ENCODE measurements at regions not wholly inside any gene's neighbourhood (a gene's known extent, or its start where the extent isn't known, plus 50 kb on each side); places are given as distances from the start of the nearest gene placed in this dataset.

GRCh38 chr11:23022854-23023253 lies 162.6 kb upstream of the CCDC179 start:
- H2AFZ ChIP-seq (ENCODE audit: low read depth, low read length), result no peak overlapping the region

GRCh38 chr11:23023319-23023718 lies 163.0 kb upstream of the CCDC179 start:
- no peak for DNase-seq (ENCODE audit: low read depth)
- H2AFZ ChIP-seq (ENCODE audit: low read depth, low read length), result no peak overlapping the region

More at GRCh38 chr11:23022854-23023253, 162.6 kb upstream of the CCDC179 start:
- Histone ChIP-seq H3K9ac (ENCODE audit: low read length) (no peak overlapping the region), H3K9me3 (ENCODE audit: insufficient read depth, low read depth, low read length) (no peaks in the 10 kb centered on the region), H3K79me2 (ENCODE audit: insufficient read depth, low read length) (no peaks in the 10 kb centered on the region), H3K27ac (ENCODE audit: low read depth, low read length) (no peak overlapping the region), H3K27me3 (ENCODE audit: insufficient read depth, low read length) (no peaks in the 10 kb centered on the region), H3K4me2 (ENCODE audit: low read length) (no peak overlapping the region), H3K36me3 (ENCODE audit: insufficient read depth, low read length) (no peaks in the 10 kb centered on the region), H3K4me1 (ENCODE audit: insufficient read depth, low read length) (no peaks in the 10 kb centered on the region), H3K4me3 (ENCODE audit: insufficient read depth, low read depth, low read length) (no peak overlapping the region), H4K20me1 (ENCODE audit: insufficient read depth, low read length) (no peaks in the 10 kb centered on the region)
- H3K9me3 Mint-ChIP-seq (ENCODE audit: unreplicated experiment), result no peaks in the 10 kb centered on the region
- no peak overlapping the region for H3K27ac Mint-ChIP-seq (ENCODE audit: unreplicated experiment)
- no peak for TF ChIP-seq EZH2 (IDR thresholded peaks at IDR 0.05; ENCODE audit: insufficient read depth, low read length)
- TF ChIP-seq CTCF (IDR thresholded peaks at IDR 0.05; ENCODE audit: insufficient read depth, low read depth, low read length), result no peak
- H3K4me3 Mint-ChIP-seq (ENCODE audit: unreplicated experiment), result no peak overlapping the region
- peaks cover 18% of the 10 kb centered on the region for H3K27me3 Mint-ChIP-seq (ENCODE audit: low read depth, unreplicated experiment)
- DNase-seq (ENCODE audit: low read depth) (no peak), FAIRE-seq (no peak)
- no peaks in the 10 kb centered on the region for H3K4me1 Mint-ChIP-seq (ENCODE audit: low read depth, unreplicated experiment)
- no peaks in the 10 kb centered on the region for H3K36me3 Mint-ChIP-seq (ENCODE audit: low read depth, unreplicated experiment)

More at GRCh38 chr11:23023319-23023718, 163.0 kb upstream of the CCDC179 start:
- Histone ChIP-seq H4K20me1 (ENCODE audit: insufficient read depth, low read length) (no peaks in the 10 kb centered on the region), H3K79me2 (ENCODE audit: insufficient read depth, low read length) (no peaks in the 10 kb centered on the region), H3K9me3 (ENCODE audit: insufficient read depth, low read depth, low read length) (no peaks in the 10 kb centered on the region), H3K4me2 (ENCODE audit: low read length) (no peak overlapping the region), H3K36me3 (ENCODE audit: insufficient read depth, low read length) (no peaks in the 10 kb centered on the region), H3K4me1 (ENCODE audit: insufficient read depth, low read length) (no peaks in the 10 kb centered on the region), H3K27ac (ENCODE audit: low read depth, low read length) (no peak overlapping the region), H3K9ac (ENCODE audit: low read length) (no peak overlapping the region), H3K27me3 (ENCODE audit: insufficient read depth, low read length) (no peaks in the 10 kb centered on the region), H3K4me3 (ENCODE audit: insufficient read depth, low read depth, low read length) (no peak overlapping the region)
- no peaks in the 10 kb centered on the region for H3K36me3 Mint-ChIP-seq (ENCODE audit: low read depth, unreplicated experiment)
- H3K4me1 Mint-ChIP-seq (ENCODE audit: low read depth, unreplicated experiment), result no peaks in the 10 kb centered on the region
- H3K4me3 Mint-ChIP-seq (ENCODE audit: unreplicated experiment), result no peak overlapping the region
- peaks cover 18% of the 10 kb centered on the region for H3K27me3 Mint-ChIP-seq (ENCODE audit: low read depth, unreplicated experiment)
- H3K27ac Mint-ChIP-seq (ENCODE audit: unreplicated experiment), result no peak overlapping the region
- no peak for FAIRE-seq
- H3K9me3 Mint-ChIP-seq (ENCODE audit: unreplicated experiment), result no peaks in the 10 kb centered on the region
- TF ChIP-seq CTCF (IDR thresholded peaks at IDR 0.05; ENCODE audit: insufficient read depth, low read depth, low read length), result no peak
- TF ChIP-seq EZH2 (IDR thresholded peaks at IDR 0.05; ENCODE audit: insufficient read depth, low read length), result no peak
